K562 (cell line): ENCODE measurements at regions not wholly inside any gene's neighbourhood (a gene's known extent, or its start where the extent isn't known, plus 50 kb on each side); places are given as distances from the start of the nearest gene placed in this dataset.

Source experiments
- ATAC-seq: fragments of 200-7000 bp; cut with Tn5 transposase; 3 replicates; pipeline ENCODE4 v1.9.1; 2020; ENCODE audit warnings: moderate library complexity
- BruUV-seq: library from RNA; stranded (reverse); fragments of 400-500 nt; replicated peaks from 2 replicates; lab custom pipeline; 2021; lab: Mats Ljungman, UMichigan
- CTCF ChIA-PET: fragments of 300-600 bp; formaldehyde crosslinking; extraction: SDS; loops from one replicate; lab custom pipeline; 2021; ENCODE audit warnings: low intra/inter-chr PET ratio; lab: Yijun Ruan, JAX
- POLR2A ChIA-PET: fragments of 300-600, 350-650 bp; sonication (Branson Sonifier 250); formaldehyde crosslinking; extraction: SDS; loops from one replicate; lab custom pipeline; 2021; ENCODE audit warnings: antibody characterized with exemption, inconsistent platforms; lab: Yijun Ruan, JAX
- DNase-seq, 4 experiments: peaks; one replicate each; pipeline versions ENCODE4 v3.0.0 to v3.0.0-alpha.2; 2011 to 2018; ENCODE audit warnings: low spot score in 3 of 4, mixed read lengths in 3 of 4; ENCODE audit errors: extremely low read depth in 1 of 4
- FAIRE-seq: peaks from 2 replicates; lab custom pipeline; 2011; peaks lifted over from hg19 to GRCh38; lab: Jason Lieb, UNC
- H2AFZ ChIP-seq: 2 replicates; pipeline ENCODE4 v1.6.0; 2011; ENCODE audit warnings: low read depth, low read length, control low read depth, inconsistent platforms
- H3K27ac ChIP-seq: fragments of 200-600 bp; 3 replicates; pipeline ENCODE4 v1.8.0; 2011; ENCODE audit warnings: low read depth, mild to moderate bottlenecking, control low read depth, inconsistent platforms, low read length, moderate library complexity, mixed read lengths; ENCODE audit errors: extremely low read depth
- H3K27me3 ChIP-seq, 2 experiments: fragments of 300-600 bp in 1 of 2; 2 replicates in 1 of 2; 3 replicates in 1 of 2; pipeline versions ENCODE4 v1.6.0 to v1.8.0; 2011; ENCODE audit warnings: inconsistent platforms in 2 of 2, low read length in 2 of 2, mild to moderate bottlenecking in 1 of 2, mixed read lengths in 1 of 2, moderate library complexity in 1 of 2; ENCODE audit not compliant: control insufficient read depth in 2 of 2, insufficient read depth in 2 of 2
- H3K36me3 ChIP-seq: fragments of 300-600 bp; 3 replicates; pipeline ENCODE4 v1.8.0; 2011; ENCODE audit warnings: mild to moderate bottlenecking, low read length, inconsistent platforms; ENCODE audit not compliant: control insufficient read depth, insufficient read depth
- H3K4me1 ChIP-seq, 2 experiments: fragments of 200-600 bp in 1 of 2; replicated peaks in 1 of 2; 2 replicates in 1 of 2; 3 replicates in 1 of 2; pipeline versions ENCODE4 v1.5.1 to v1.8.0; 2011; ENCODE audit warnings: inconsistent platforms in 2 of 2, low read length in 2 of 2, mild to moderate bottlenecking in 1 of 2, mixed read lengths in 1 of 2, moderate library complexity in 1 of 2; ENCODE audit not compliant: control insufficient read depth in 2 of 2, insufficient read depth in 2 of 2
- H3K4me2 ChIP-seq: 2 replicates; pipeline ENCODE4 v1.6.1; 2011; ENCODE audit warnings: low read length, control low read depth, inconsistent platforms, mixed read lengths; ENCODE audit not compliant: insufficient read depth
- H3K4me3 ChIP-seq: fragments of 200-600 bp; sonication (generic), shearing (Covaris generic); 2 replicates; pipeline ENCODE4 v1.5.1; 2016; ENCODE audit warnings: control low read depth, inconsistent platforms
- H3K79me2 ChIP-seq: fragments of 200-600 bp; 3 replicates; pipeline ENCODE4 v1.8.0; 2011; ENCODE audit warnings: low read length, inconsistent platforms; ENCODE audit not compliant: control insufficient read depth, insufficient read depth
- H3K9ac ChIP-seq, 2 experiments: 2 replicates each; pipeline versions ENCODE4 v1.6.0 to v1.6.1; 2011; ENCODE audit warnings: low read depth in 2 of 2, low read length in 2 of 2, control low read depth in 1 of 2, inconsistent platforms in 1 of 2, mild to moderate bottlenecking in 1 of 2, mixed read lengths in 1 of 2; ENCODE audit not compliant: insufficient read depth in 1 of 2
- H3K9me1 ChIP-seq: one replicate; pipeline ENCODE4 v1.6.0; 2011; ENCODE audit warnings: inconsistent platforms, mild to moderate bottlenecking, low read length, moderate library complexity; ENCODE audit not compliant: control insufficient read depth, insufficient read depth
- H3K9me3 ChIP-seq: replicated peaks from 2 replicates; pipeline ENCODE4 v1.5.1; 2011; ENCODE audit warnings: low read depth, low read length, inconsistent platforms; ENCODE audit not compliant: control insufficient read depth, insufficient read depth
- H4K20me1 ChIP-seq: replicated peaks from 2 replicates; pipeline ENCODE4 v1.6.1; 2011; ENCODE audit warnings: low read length, inconsistent platforms, mixed read lengths; ENCODE audit not compliant: control insufficient read depth, insufficient read depth
- COPS2 ChIP-seq: fragments of 450-650 bp; conservative IDR thresholded peaks from 2 replicates; pipeline ENCODE4 v1.6.1; 2016; ENCODE audit warnings: mild to moderate bottlenecking, moderate library complexity
- DIDO1 ChIP-seq: fragments of 450-650 bp; IDR thresholded peaks from 2 replicates; pipeline ENCODE4 v1.6.1; 2016; ENCODE audit warnings: low read depth, missing biosample characterization, missing genetic modification characterization
- ERF ChIP-seq: fragments of 450-650 bp; formaldehyde crosslinking; IDR thresholded peaks from 2 replicates; pipeline ENCODE4 v1.4.0; 2020; ENCODE audit warnings: mild to moderate bottlenecking, mixed read lengths
- ETV1 ChIP-seq: fragments of 450-650 bp; conservative IDR thresholded peaks from 2 replicates; pipeline ENCODE4 v1.6.1; 2016; ENCODE audit warnings: missing genetic modification characterization, control low read depth, low read depth, missing compliant biosample characterization
- MED1 ChIP-seq: sonication (generic); formaldehyde crosslinking; IDR thresholded peaks from 2 replicates; pipeline ENCODE4 v1.8.1; 2023; ENCODE audit warnings: missing genetic modification reagents, borderline replicate concordance
- NCOA4 ChIP-seq: fragments of 450-650 bp; IDR thresholded peaks from 2 replicates; pipeline ENCODE4 v1.6.1; 2018; ENCODE audit warnings: mild to moderate bottlenecking; ENCODE audit not compliant: partially characterized antibody
- POLR2AphosphoS2 ChIP-seq: IDR thresholded peaks from 2 replicates; pipeline ENCODE4 v1.6.1; 2012; ENCODE audit warnings: low read length, improper control_type of control experiment
- RCOR1 ChIP-seq, 2 experiments: IDR thresholded peaks; 2 replicates each; pipeline ENCODE4 v1.6.1; 2012; ENCODE audit warnings: low read depth in 2 of 2, low read length in 2 of 2, borderline replicate concordance in 1 of 2, improper control_type of control experiment in 1 of 2
- SIN3A ChIP-seq, 2 experiments: fragments of 150-350 bp in 1 of 2; IDR thresholded peaks; 2 replicates each; pipeline ENCODE4 v1.6.1; 2011 to 2016; ENCODE audit warnings: borderline replicate concordance in 2 of 2, low read depth in 2 of 2, low read length in 2 of 2, mild to moderate bottlenecking in 2 of 2, moderate library complexity in 2 of 2; ENCODE audit not compliant: control insufficient read depth in 1 of 2
- SMAD2 ChIP-seq: fragments of 150-350 bp; IDR thresholded peaks from 2 replicates; pipeline ENCODE4 v1.6.1; 2014; ENCODE audit warnings: low read depth, mild to moderate bottlenecking, low read length
- SMARCE1 ChIP-seq: fragments of 450-650 bp; IDR thresholded peaks from 2 replicates; pipeline ENCODE4 v1.7.1; 2016; ENCODE audit warnings: mild to moderate bottlenecking
- U2AF2 ChIP-seq: fragments of 200-400 bp; formaldehyde crosslinking; optimal IDR thresholded peaks from 2 replicates; pipeline ENCODE3; 2017; ENCODE audit warnings: low read depth, mild to moderate bottlenecking, low read length
- ZC3H4 ChIP-seq: sonication (generic); formaldehyde crosslinking; IDR thresholded peaks from 2 replicates; pipeline ENCODE4 v1.9.0; 2021; ENCODE audit warnings: missing genetic modification reagents, borderline replicate concordance
- ZNF12 ChIP-seq: sonication (generic); formaldehyde crosslinking; IDR thresholded peaks from 2 replicates; pipeline ENCODE4 v1.4.0; 2020; ENCODE audit warnings: mild to moderate bottlenecking, missing genetic modification reagents
- ZNF280B ChIP-seq: fragments of 250-450 bp; sonication (Bioruptor Pico); IDR thresholded peaks from 2 replicates; pipeline ENCODE4 v1.5.1; 2021; ENCODE audit warnings: mild to moderate bottlenecking
- ZNF395 ChIP-seq: fragments of 200-800 bp; sonication (Bioruptor generic); IDR thresholded peaks from 2 replicates; pipeline ENCODE4 v1.6.1; 2017; ENCODE audit warnings: missing genetic modification characterization, missing compliant biosample characterization
- ZNF586 ChIP-seq: fragments of 450-650 bp; formaldehyde crosslinking; conservative IDR thresholded peaks from 2 replicates; pipeline ENCODE4 v1.4.0; 2020; ENCODE audit warnings: mild to moderate bottlenecking, moderate library complexity
- ZNF696 ChIP-seq: fragments of 250-450 bp; sonication (Bioruptor Pico); conservative IDR thresholded peaks from 2 replicates; pipeline ENCODE4 v1.4.0; 2020; ENCODE audit warnings: mild to moderate bottlenecking, moderate library complexity
- WGBS: fragments of 100-300 bp; shearing (Covaris generic); methylation state at CpG from one replicate; pipeline ENCODE4 v1.1.6; 2016; ENCODE audit warnings: low coverage, mixed read lengths; ENCODE audit not compliant: insufficient coverage; ENCODE audit errors: missing lambda C conversion rate; 5-methylcytosine and 5-hydroxymethylcytosine counted together
- in situ Hi-C: fragments of 300-500 bp; cut with MboI; formaldehyde crosslinking; loops from 4 replicates; pipeline ENCODE4 v1.15.0; 2018; ENCODE audit warnings: inconsistent platforms, mixed read lengths
- intact Hi-C: fragments of 100-400 bp; cut with micrococcal nuclease; formaldehyde crosslinking; loops from 2 replicates; pipeline ENCODE4 v1.14.2; 2022

GRCh38 chr2:181152226-181152625, 171.8 kb downstream of the UBE2E3 start (continued):
- no peak for TF ChIP-seq SMAD2
- TF ChIP-seq ZNF395: no peak
- no peak for TF ChIP-seq DIDO1 (tag)

DNA sequence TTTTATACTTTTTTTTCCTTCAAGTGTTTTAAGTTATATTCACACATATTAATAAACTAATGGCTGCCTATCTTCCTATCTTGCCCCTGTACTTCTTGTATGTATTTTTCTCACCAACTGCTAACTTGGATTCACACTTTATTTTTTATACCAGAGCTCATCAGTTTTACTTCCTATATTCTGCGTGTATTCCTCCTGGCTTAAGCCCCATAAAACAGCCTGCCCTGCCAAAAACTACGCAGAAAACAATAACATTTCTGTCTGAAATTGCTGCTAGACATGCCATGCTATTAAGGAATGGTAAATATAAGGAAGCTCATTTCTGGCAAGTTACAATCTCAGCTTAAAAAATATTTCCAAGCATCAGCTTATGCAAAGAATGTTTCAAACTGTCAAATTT, 172.3 kb downstream of the UBE2E3 start:
- ATAC-seq: no peak
- no peak overlapping the region for H3K9ac ChIP-seq
- intact Hi-C loops: no loop called here
- H3K79me2 ChIP-seq: no peaks in the 10 kb centered on the region
- no peak for DNase-seq
- no peaks in the 10 kb centered on the region for H3K9me1 ChIP-seq
- no peaks in the 10 kb centered on the region for H3K4me1 ChIP-seq
- CTCF ChIA-PET: no interaction called here
- no peak overlapping the region for H3K4me3 ChIP-seq
- H3K4me2 ChIP-seq: no peak overlapping the region
- no peaks in the 10 kb centered on the region for H4K20me1 ChIP-seq
- H3K27ac ChIP-seq: no peak overlapping the region
- POLR2A ChIA-PET: no interaction called here
- no peaks in the 10 kb centered on the region; the same call in 1 of the 2 replicates for H3K9me3 ChIP-seq
- no peaks in the 10 kb centered on the region for H3K27me3 ChIP-seq
- no peak for FAIRE-seq
- WGBS: 6% methylated on average over 2 of the region's 2 CpGs
- no peak overlapping the region for H2AFZ ChIP-seq
- no peak for TF ChIP-seq RCOR1 (IDR thresholded peaks at IDR 0.05; ENCODE audit: borderline replicate concordance in 1 of 2, low read depth in 2 of 2, low read length in 2 of 2)
- no peak for TF ChIP-seq SMARCE1
- TF ChIP-seq POLR2AphosphoS2: no peak
- no peak for TF ChIP-seq ZNF280B (CRISPR knock-in tag)
- no peak for TF ChIP-seq ETV1 (tag)
- TF ChIP-seq SIN3A (IDR thresholded peaks at IDR 0.05; ENCODE audit: borderline replicate concordance in 2 of 2, control insufficient read depth in 1 of 2, low read depth in 2 of 2, low read length in 2 of 2): no peak
- TF ChIP-seq NCOA4: no peak
- TF ChIP-seq ZNF696 (CRISPR knock-in tag): no peak
- no peak for TF ChIP-seq ZC3H4 (CRISPR knock-in tag)
- TF ChIP-seq ZNF12: no peak
- no peak for TF ChIP-seq ZNF586 (CRISPR knock-in tag)
- no peak for TF ChIP-seq COPS2
- no peak for TF ChIP-seq ERF (CRISPR knock-in tag)
- no peak for TF ChIP-seq U2AF2
- no peak for TF ChIP-seq MED1 (CRISPR knock-in tag)
- TF ChIP-seq, all 486 proteins: peak for 0
- BruUV-seq: no TSS peak
- no peaks in the 10 kb centered on the region for H3K36me3 ChIP-seq
- in situ Hi-C loops: no loop called here
